Astrocyte of the spinal cord (primary cell): ENCODE measurements at regions not wholly inside any gene's neighbourhood (a gene's known extent, or its start where the extent isn't known, plus 50 kb on each side); places are given as distances from the start of the nearest gene placed in this dataset.

Experiments
- DNase-seq: peaks from one replicate; pipeline ENCODE4 v3.0.0; 2011; ENCODE audit warnings: low read depth, low spot score
- H3K4me3 ChIP-seq: 2 replicates; pipeline ENCODE4 v1.5.1; 2011; ENCODE audit warnings: low read depth, mild to moderate bottlenecking, low read length, moderate library complexity
- CTCF ChIP-seq: IDR thresholded peaks from 2 replicates; pipeline ENCODE4 v1.5.1; 2012; ENCODE audit warnings: low read depth, mild to moderate bottlenecking, low read length, inconsistent platforms
- in situ Hi-C: cut with HindIII; loops from 2 replicates; pipeline ENCODE4 v1.10.0; 2017; ENCODE audit warnings: low sequenced_read_pairs

- no peak overlapping the region for H3K4me3 ChIP-seq
- DNase-seq = no peak
- peak; percentile 28 for TF ChIP-seq CTCF
- in situ Hi-C loops = no loop called here
These were observed 176.9 kb upstream of the ANKRD28 start for GRCh38 chr3:15974647-15975046.

- no peak for TF ChIP-seq CTCF
- DNase-seq = no peak
- no peak overlapping the region for H3K4me3 ChIP-seq
- in situ Hi-C loops = no loop called here
These were observed 178.7 kb upstream of the ANKRD28 start for GRCh38 chr3:15976524-15976923.

- H3K4me3 ChIP-seq = no peak overlapping the region
- no peak for TF ChIP-seq CTCF
- in situ Hi-C loops = no loop called here
- no peak for DNase-seq
These were observed 179.3 kb upstream of the ANKRD28 start for GRCh38 chr3:15977090-15977489.

- no peak for TF ChIP-seq CTCF
- no peak for DNase-seq
- no peak overlapping the region for H3K4me3 ChIP-seq
- in situ Hi-C loops = no loop called here
These were observed 179.9 kb upstream of the ANKRD28 start for GRCh38 chr3:15977598-15978232.

GRCh38 chr3:15978801-15979200 is 181.0 kb upstream of the ANKRD28 start:
- no peak overlapping the region for H3K4me3 ChIP-seq
- TF ChIP-seq CTCF = no peak
- in situ Hi-C loops = no loop called here
- DNase-seq = no peak

- TF ChIP-seq CTCF = no peak
- peak; percentile 11 for DNase-seq
- no peak overlapping the region for H3K4me3 ChIP-seq
- in situ Hi-C loops = no loop called here
These were observed 181.7 kb upstream of the ANKRD28 start for GRCh38 chr3:15979495-15979894.
